ENCODE measurements at regions not wholly inside any gene's neighbourhood (a gene's known extent, or its start where the extent isn't known, plus 50 kb on each side); places are given as distances from the start of the nearest gene placed in this dataset.
"Not testable (repeated sequence)": the region's sequence is repeated elsewhere in the genome, so short reads cannot be mapped to it uniquely, and the experiment has no call there.

DNA sequence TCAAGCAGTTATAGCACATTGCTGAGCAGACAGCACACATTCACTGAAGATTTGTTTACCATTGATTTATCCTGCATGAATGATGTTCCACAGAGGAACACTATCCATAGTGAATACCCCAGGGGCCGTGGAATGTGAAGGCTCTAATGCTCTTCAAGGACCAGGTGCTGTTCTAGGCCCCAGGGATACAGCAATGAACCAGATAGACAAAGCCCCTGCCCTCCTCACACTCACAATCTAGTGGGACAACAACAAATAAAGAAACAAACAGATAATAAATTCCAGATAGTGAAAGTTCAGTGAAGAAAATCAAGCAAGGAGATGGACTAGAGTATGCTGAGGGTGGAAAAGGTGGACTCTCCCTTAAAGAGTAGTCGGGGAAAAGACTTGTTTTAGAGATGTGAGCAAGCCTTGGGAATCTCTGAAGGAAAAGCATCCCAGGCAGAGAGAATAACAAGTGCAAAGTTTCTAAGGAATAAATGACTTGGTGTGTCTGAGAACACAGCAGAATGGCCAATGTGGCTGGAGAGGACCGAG is 117.7 kb downstream of the CCDC71L start:
- H3K27ac ChIP-seq (ENCODE audit: low read length): no peak overlapping the region
- H3K36me3 ChIP-seq (ENCODE audit: control insufficient read depth, insufficient read depth, low read length): no peaks in the 10 kb centered on the region
- H3K27me3 ChIP-seq (ENCODE audit: control insufficient read depth, insufficient read depth, low read length): no peaks in the 10 kb centered on the region
- no CpG with 5 or more reads among the region's 3 CpGs for WGBS (ENCODE audit: insufficient coverage, insufficient read length)
- H3K4me3 ChIP-seq (ENCODE audit: low read length): no peak overlapping the region
- no peaks in the 10 kb centered on the region for H3K4me1 ChIP-seq (ENCODE audit: control insufficient read depth, insufficient read depth, low read length)
- H3K9me3 ChIP-seq (ENCODE audit: control insufficient read depth, insufficient read depth, low read length): no peaks in the 10 kb centered on the region
- DNase-seq (ENCODE audit: low read depth, low spot score): no peak

DNA sequence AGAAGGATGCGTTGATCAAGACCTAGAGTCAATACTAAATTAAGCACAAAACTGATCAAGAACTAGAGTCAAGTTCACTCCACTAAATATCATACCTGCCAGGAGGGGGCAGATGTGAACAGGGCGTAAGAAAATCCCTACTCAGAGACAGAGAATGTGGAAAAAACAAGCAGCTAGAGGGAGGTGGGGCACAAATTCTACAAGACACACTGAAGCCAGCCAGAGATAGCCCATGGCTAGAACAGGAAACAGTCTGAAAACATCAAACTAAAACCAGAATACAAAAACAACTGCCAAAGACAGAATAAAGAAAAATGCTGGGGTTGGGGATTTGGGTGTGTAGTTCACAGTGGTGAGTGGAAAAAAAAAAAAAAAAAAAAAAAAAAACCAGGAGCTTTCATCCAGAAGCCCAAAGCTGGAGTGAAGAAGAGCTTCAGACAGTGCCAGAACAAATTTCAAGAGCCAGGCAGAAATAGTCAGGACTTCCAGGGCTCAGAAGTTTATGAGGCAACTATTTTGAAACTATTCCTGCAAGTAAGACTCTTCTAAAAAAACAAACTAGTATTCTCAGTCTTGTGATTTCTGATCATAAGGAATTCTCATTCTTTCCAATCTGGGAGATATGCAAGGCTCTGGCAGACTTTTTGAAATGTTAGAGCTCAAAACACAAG is 118.3 kb downstream of the CCDC71L start:
- Histone ChIP-seq H3K27me3 (ENCODE audit: control insufficient read depth, insufficient read depth, low read length) (no peaks in the 10 kb centered on the region), H3K4me1 (ENCODE audit: control insufficient read depth, insufficient read depth, low read length) (no peaks in the 10 kb centered on the region), H3K9me3 (ENCODE audit: control insufficient read depth, insufficient read depth, low read length) (no peaks in the 10 kb centered on the region), H3K27ac (ENCODE audit: low read length) (no peak overlapping the region), H3K4me3 (ENCODE audit: low read length) (no peak overlapping the region), H3K36me3 (ENCODE audit: control insufficient read depth, insufficient read depth, low read length) (no peaks in the 10 kb centered on the region)
- WGBS (ENCODE audit: insufficient coverage, insufficient read length): no CpG with 5 or more reads among the region's 2 CpGs
- peak; percentile 58 for DNase-seq (ENCODE audit: low read depth, low spot score)

DNA sequence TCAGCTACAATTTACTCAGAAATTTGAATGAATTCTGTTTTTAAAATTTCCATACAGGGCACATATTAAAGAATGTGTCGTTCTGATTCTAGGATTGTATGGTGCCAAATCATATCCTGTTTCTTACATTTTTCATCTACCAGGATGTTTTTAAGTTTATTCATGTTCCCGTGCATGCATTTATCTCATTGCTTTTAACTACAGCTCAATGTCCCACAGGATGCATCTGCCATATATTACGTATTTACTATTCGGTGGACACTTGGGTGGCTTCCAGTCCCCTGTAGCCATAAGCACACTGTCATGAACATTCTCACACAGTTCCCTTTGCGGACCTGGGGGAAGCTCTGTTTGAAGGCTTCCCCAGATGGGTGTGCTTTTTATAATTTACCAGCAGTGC is 122.3 kb downstream of the CCDC71L start:
- Histone ChIP-seq H3K4me1 (ENCODE audit: control insufficient read depth, insufficient read depth, low read length) (no peaks in the 10 kb centered on the region), H3K27me3 (ENCODE audit: control insufficient read depth, insufficient read depth, low read length) (no peaks in the 10 kb centered on the region), H3K4me3 (ENCODE audit: low read length) (no peak overlapping the region), H3K9me3 (ENCODE audit: control insufficient read depth, insufficient read depth, low read length) (no peaks in the 10 kb centered on the region), H3K27ac (ENCODE audit: low read length) (no peak overlapping the region), H3K36me3 (ENCODE audit: control insufficient read depth, insufficient read depth, low read length) (no peaks in the 10 kb centered on the region)
- no peak for DNase-seq (ENCODE audit: low read depth, low spot score)
- no CpG with 5 or more reads among the region's 5 CpGs for WGBS (ENCODE audit: insufficient coverage, insufficient read length)

- no peaks in the 10 kb centered on the region for H3K36me3 ChIP-seq (ENCODE audit: control insufficient read depth, insufficient read depth, low read length)
Observed at GRCh38 chr7:106537119-106537518, 123.8 kb downstream of the CCDC71L start.

GRCh38 chr7:106536079-106536478 is 124.9 kb downstream of the CCDC71L start:
- Histone ChIP-seq H3K27ac (ENCODE audit: low read length) (no peak overlapping the region), H3K4me1 (ENCODE audit: control insufficient read depth, insufficient read depth, low read length) (no peaks in the 10 kb centered on the region), H3K9me3 (ENCODE audit: control insufficient read depth, insufficient read depth, low read length) (no peaks in the 10 kb centered on the region), H3K4me3 (ENCODE audit: low read length) (no peak overlapping the region), H3K27me3 (ENCODE audit: control insufficient read depth, insufficient read depth, low read length) (no peaks in the 10 kb centered on the region), H3K36me3 (ENCODE audit: control insufficient read depth, insufficient read depth, low read length) (no peaks in the 10 kb centered on the region)
- no peak for DNase-seq (ENCODE audit: low read depth, low spot score)
- WGBS (ENCODE audit: insufficient coverage, insufficient read length): no CpG with 5 or more reads among the region's 3 CpGs

More at GRCh38 chr7:106537119-106537518, 123.8 kb downstream of the CCDC71L start:
- Histone ChIP-seq H3K4me1 (ENCODE audit: control insufficient read depth, insufficient read depth, low read length) (no peaks in the 10 kb centered on the region), H3K27me3 (ENCODE audit: control insufficient read depth, insufficient read depth, low read length) (no peaks in the 10 kb centered on the region), H3K27ac (ENCODE audit: low read length) (no peak overlapping the region), H3K4me3 (ENCODE audit: low read length) (no peak overlapping the region), H3K9me3 (ENCODE audit: control insufficient read depth, insufficient read depth, low read length) (no peaks in the 10 kb centered on the region)
- DNase-seq (ENCODE audit: low read depth, low spot score): no peak
- no CpG with 5 or more reads among the region's 2 CpGs for WGBS (ENCODE audit: insufficient coverage, insufficient read length)

DNA sequence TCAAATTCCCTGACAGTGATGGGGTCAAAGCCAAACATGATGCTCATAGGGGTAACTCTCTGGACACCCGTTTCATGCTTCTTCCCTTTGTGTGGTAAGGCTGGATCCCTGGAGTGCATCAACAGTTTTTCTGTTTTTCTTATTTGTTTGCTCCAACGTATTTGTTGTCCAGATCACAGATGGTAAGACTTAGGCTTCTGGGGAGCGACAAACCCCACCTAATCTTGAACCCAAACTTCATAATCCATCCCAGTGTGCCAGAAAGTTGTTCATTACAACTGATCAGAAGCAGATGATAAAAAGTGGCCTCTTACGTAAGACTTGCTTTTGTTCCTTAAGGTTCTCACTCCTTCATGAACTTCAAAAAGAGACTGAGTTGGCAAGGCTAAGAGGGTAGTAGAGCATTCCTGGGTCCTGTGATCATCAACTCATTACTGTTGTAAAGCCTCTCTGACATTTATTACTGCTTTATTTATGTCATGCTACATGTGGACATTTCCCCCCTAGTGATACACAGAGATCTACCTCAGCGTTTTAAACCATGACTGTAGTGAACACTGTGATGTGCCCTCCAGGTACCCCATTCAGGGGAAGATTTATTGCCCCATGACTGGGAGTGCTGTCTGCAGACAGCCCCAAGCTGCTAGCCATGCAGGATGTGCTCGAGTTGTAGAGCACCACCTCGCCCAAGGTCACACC is 125.6 kb downstream of the CCDC71L start:
- no peak for DNase-seq (ENCODE audit: low read depth, low spot score)
- Histone ChIP-seq H3K4me1 (ENCODE audit: control insufficient read depth, insufficient read depth, low read length) (no peaks in the 10 kb centered on the region), H3K4me3 (ENCODE audit: low read length) (no peak overlapping the region), H3K27ac (ENCODE audit: low read length) (no peak overlapping the region), H3K27me3 (ENCODE audit: control insufficient read depth, insufficient read depth, low read length) (no peaks in the 10 kb centered on the region), H3K36me3 (ENCODE audit: control insufficient read depth, insufficient read depth, low read length) (no peaks in the 10 kb centered on the region), H3K9me3 (ENCODE audit: control insufficient read depth, insufficient read depth, low read length) (no peaks in the 10 kb centered on the region)
- no CpG with 5 or more reads among the region's 7 CpGs for WGBS (ENCODE audit: insufficient coverage, insufficient read length)

DNA sequence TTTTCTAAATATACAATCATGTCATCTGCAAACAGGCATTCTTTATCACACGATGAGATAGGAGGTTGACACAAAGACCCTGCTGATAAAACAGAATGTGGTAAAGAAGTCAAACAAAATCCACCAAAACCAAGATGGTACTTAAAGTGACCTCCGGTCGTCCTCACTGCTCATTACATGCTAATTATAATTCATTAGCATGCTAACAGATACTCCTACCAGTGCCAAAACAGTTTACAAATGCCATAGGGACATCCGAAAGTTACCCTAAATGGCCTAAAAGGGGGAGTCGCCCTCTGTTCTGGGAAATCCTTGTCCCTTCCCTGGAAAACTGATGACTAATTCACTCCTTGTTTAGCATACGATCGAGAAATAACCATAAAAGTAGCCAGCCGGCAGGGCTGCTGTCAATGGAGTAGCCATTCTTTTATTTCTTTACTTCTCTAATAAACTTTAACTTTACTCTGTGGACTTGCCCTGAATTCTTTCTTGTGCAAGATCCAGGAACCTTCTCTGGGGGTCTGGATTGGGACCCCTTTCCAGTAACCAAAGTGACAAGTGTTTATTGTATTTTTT is 126.6 kb downstream of the CCDC71L start:
- Histone ChIP-seq H3K9me3 (ENCODE audit: control insufficient read depth, insufficient read depth, low read length) (no peaks in the 10 kb centered on the region), H3K27ac (ENCODE audit: low read length) (no peak overlapping the region), H3K27me3 (ENCODE audit: control insufficient read depth, insufficient read depth, low read length) (no peaks in the 10 kb centered on the region), H3K4me3 (ENCODE audit: low read length) (no peak overlapping the region), H3K36me3 (ENCODE audit: control insufficient read depth, insufficient read depth, low read length) (no peaks in the 10 kb centered on the region), H3K4me1 (ENCODE audit: control insufficient read depth, insufficient read depth, low read length) (no peaks in the 10 kb centered on the region)
- DNase-seq (ENCODE audit: low read depth, low spot score): no peak
- no CpG with 5 or more reads among the region's 8 CpGs for WGBS (ENCODE audit: insufficient coverage, insufficient read length)

DNA sequence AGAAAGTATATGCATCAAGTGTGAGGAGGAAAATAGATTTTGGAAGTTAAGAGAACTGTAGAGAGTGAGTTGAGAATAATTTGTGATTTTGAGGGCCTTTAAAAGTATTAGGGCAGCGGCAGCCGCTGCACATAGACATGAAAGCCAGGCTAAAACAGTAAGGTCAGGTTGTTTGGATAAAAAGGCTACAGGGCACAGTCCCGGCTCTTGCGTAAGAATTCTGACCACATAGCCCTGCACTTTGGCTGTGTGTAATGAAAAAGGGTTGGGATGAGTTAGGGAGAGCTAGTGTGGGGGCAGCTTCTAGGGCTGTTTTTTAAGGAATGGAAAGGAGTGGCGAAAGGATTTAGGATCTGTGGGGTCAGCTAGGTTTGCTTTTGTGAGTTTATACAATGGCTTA is 130.8 kb downstream of the CCDC71L start:
- not testable (repeated sequence) for DNase-seq (ENCODE audit: low read depth, low spot score); H3K27me3 ChIP-seq (ENCODE audit: control insufficient read depth, insufficient read depth, low read length)
- WGBS (ENCODE audit: insufficient coverage, insufficient read length): no CpG with 5 or more reads among the region's 5 CpGs

DNA sequence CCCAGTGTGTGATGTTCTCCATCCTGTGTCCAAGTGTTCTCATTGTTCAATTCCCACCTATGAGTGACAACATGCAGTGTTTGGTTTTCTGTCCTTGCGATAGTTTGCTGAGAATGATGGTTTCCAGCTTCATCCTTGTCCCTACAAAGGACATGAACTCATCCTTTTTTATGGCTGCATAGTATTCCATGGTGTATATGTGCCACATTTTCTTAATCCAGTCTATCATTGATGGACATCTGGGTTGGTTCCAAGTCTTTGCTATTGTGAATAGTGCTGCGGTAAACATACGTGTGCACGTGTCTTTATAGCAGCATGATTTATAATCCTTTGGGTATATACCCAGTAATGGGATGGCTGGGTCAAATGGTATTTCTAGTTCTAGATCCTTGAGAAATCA is 134.3 kb downstream of the CCDC71L start:
- no CpG with 5 or more reads among the region's 4 CpGs for WGBS (ENCODE audit: insufficient coverage, insufficient read length)
- not testable (repeated sequence) for H3K9me3 ChIP-seq (ENCODE audit: control insufficient read depth, insufficient read depth, low read length); DNase-seq (ENCODE audit: low read depth, low spot score); H3K36me3 ChIP-seq (ENCODE audit: control insufficient read depth, insufficient read depth, low read length); H3K27ac ChIP-seq (ENCODE audit: low read length); H3K4me3 ChIP-seq (ENCODE audit: low read length); H3K4me1 ChIP-seq (ENCODE audit: control insufficient read depth, insufficient read depth, low read length); H3K27me3 ChIP-seq (ENCODE audit: control insufficient read depth, insufficient read depth, low read length)

More for the DNA sequence above, 130.8 kb downstream of the CCDC71L start:
- not testable (repeated sequence) for H3K4me1 ChIP-seq (ENCODE audit: control insufficient read depth, insufficient read depth, low read length); H3K4me3 ChIP-seq (ENCODE audit: low read length); H3K9me3 ChIP-seq (ENCODE audit: control insufficient read depth, insufficient read depth, low read length); H3K36me3 ChIP-seq (ENCODE audit: control insufficient read depth, insufficient read depth, low read length); H3K27ac ChIP-seq (ENCODE audit: low read length)

DNA sequence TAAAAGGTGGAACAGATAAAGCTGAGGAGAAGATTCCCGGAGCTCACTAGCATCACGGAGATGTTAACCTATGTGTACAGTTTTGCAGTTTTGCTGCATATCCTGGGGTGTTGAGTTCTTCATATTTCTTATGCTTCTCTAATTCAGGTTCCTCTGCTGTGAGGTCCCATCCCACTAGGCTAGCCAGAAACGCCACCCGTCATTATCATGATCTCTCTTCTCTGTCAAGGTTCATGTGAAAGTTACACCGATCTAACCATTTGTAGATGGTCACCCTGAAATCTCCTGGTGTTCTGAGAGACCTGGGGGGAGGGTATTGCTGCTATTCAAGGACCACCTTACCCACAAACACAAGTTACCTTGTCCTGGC is 136.3 kb downstream of the CCDC71L start:
- Histone ChIP-seq H3K27me3 (ENCODE audit: control insufficient read depth, insufficient read depth, low read length) (no peaks in the 10 kb centered on the region), H3K4me3 (ENCODE audit: low read length) (no peak overlapping the region), H3K9me3 (ENCODE audit: control insufficient read depth, insufficient read depth, low read length) (no peaks in the 10 kb centered on the region), H3K36me3 (ENCODE audit: control insufficient read depth, insufficient read depth, low read length) (no peaks in the 10 kb centered on the region), H3K27ac (ENCODE audit: low read length) (no peak overlapping the region), H3K4me1 (ENCODE audit: control insufficient read depth, insufficient read depth, low read length) (no peaks in the 10 kb centered on the region)
- DNase-seq (ENCODE audit: low read depth, low spot score): no peak
- no CpG with 5 or more reads among the region's 5 CpGs for WGBS (ENCODE audit: insufficient coverage, insufficient read length)

Measured in iPS DF 6.9 (cell line).